HG02885 (cell line): ENCODE measurements at regions not wholly inside any gene's neighbourhood (a gene's known extent, or its start where the extent isn't known, plus 50 kb on each side); places are given as distances from the start of the nearest gene placed in this dataset.

ENCODE experiments used
- ATAC-seq: cut with Tn5 transposase; IDR thresholded peaks from one replicate; pipeline ENCODE4 v1.9.1; 2021; ENCODE audit warnings: mild to moderate bottlenecking; ENCODE audit not compliant: unreplicated experiment, poor library complexity

DNA sequence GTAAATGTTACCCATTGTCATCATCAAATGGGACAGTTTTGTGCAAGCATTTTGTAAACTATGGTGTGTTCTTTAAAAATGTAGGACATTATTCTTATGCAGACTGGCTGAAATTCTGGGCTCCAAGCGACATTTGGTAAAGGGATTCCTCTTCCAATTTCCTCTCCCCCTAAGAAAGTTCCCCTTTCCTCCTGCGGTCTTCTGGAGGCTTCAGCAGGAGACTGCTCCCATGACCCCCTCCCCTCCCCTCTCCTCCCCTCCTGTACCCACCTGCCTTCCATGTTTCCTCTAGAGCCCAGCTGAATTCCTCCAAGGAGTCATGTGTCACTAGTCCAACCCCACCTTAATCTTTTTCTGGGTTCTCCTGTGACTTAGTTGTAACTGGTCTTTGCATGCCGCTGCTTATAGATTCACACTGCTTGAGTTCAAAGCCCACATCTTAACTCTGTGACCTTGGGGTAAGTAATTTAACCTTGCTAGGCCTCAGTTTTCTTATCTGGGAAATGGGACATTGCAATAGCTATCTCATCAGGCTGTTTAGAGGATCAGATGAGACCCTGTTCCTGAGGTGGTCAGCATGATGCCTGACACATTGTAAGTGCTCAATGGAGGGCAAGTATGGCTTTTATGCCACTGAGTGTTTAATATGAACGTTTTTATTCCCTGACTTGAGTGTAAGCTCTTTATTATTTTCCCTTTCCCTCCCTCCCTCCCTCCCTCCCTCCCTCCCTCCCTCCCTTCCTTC lies 69.9 kb upstream of the WDR26 start:
- ATAC-seq: no peak

GRCh38 chr1:224505454-224506093 lies 71.0 kb upstream of the WDR26 start:
- ATAC-seq: no peak

DNA sequence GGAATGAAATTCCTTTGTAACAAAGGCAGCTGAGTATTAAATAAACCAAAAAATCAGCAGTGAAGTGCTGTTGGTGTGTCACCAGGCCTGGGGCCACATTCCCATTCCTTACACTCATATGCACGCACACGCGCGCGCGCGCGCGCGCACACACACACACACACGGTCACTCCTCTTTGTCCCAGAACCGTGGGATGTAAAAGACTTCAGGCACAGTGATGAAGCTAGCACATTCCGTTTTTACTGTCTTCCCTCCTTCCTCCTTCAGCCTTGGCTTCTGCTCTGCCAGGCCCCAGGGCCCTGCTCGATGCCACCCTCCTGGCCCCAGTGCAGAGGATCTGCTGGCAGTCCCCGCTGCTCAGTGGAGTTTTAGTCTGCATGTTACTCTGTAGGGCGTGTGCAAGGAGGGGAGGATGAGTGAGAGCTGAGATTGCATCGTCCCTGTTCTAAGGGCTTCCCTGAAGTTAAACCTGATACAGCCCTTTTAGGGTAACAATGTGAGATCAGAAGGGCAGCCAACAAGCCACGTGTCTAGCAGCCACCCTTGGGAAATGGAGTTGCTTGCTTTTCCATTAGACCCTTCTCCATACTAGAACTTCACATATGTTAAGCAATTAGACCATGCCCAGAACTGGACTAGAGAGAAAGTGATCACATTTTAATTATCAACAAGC lies 71.7 kb upstream of the WDR26 start:
- ATAC-seq: no peak

GRCh38 chr1:224507771-224508523 lies 73.3 kb upstream of the WDR26 start:
- no peak for ATAC-seq

DNA sequence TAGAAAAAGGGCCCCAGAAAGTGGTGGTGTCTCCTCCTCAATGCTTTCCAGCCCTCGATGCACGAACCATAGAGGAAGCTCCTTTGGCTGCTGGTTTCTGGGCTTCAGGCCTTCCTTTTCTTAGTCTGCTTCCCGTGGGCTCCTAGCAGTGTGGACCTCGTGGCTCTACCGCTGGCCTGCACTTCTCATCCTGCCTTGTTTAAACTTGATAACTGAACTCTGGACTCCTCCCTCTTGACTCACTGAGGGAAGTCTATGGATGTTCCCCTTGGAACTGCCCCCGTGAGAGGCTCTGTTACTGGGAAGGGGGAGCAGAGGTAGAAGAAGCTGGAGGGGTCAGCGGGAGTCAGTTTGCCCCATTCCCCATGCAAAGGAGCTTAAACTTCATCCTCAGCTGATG lies 75.3 kb upstream of the WDR26 start:
- no peak for ATAC-seq

GRCh38 chr1:224510880-224511645 lies 76.5 kb upstream of the WDR26 start:
- no peak for ATAC-seq

- ATAC-seq: no peak
These were observed 78.1 kb upstream of the WDR26 start for GRCh38 chr1:224512600-224513151.

GRCh38 chr1:224513383-224513782 lies 78.8 kb upstream of the WDR26 start:
- no peak for ATAC-seq

DNA sequence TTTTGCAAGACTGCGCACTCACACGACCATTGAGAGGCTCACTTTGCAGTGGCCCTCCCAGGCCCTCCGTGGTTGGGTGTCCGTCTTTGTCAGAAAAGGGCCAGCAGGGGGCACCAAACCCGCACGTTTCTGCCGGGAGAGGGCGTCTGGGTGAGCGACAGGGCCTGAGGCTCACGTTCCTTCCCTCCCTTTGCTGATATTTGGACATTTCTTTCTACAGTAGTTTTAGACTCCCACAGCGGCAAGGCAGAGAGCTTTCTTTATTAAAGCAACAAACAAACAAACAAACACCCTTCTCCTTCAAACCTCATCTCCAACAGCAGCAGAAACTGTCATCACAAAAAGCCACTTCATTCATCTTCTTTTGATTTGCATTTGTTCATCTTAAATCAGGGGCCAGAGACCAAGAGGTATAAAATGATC lies 79.2 kb upstream of the WDR26 start:
- ATAC-seq: peak; percentile 97

- no peak for ATAC-seq
These were observed 82.6 kb upstream of the WDR26 start for GRCh38 chr1:224517171-224517570.

DNA sequence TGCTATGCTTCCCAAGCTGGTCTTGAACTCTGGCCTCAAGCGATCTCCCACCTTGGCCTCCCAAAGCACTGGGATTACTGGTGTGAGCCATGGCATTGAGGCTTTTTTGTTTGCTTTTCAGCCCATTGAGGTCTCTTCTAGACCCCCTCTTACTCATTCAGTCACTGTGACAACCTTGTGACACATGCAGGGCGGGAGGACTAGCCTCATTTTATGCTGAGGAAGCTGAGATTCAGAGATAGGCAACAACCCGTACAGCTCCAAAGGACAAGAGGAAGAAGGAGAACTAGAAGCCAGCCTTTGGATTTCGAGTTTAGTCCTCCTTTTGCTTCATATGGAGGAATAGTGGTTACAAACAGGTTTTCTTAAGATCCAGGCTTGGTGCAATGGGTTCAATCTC lies 83.9 kb upstream of the WDR26 start:
- ATAC-seq: no peak

GRCh38 chr1:224519874-224520273 lies 85.3 kb upstream of the WDR26 start:
- ATAC-seq: no peak

DNA sequence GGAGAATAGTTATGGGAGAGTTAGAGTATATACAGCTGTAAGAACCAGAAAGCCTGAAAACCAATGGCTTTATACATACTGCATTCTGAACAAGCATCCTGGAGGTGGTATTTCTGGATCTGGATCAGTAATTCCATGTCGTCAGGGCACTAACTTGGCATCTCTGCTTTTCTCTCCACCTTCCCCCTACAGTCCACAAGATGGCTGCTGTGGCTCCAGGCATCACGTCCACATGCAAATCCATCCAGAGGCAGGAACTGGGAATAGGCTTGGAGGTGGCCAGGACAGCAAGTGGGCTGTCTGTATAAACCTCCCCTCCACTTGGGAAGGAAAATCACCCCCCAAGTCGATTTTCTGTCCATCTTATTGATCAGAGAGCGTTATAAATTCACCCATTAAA lies 86.2 kb upstream of the WDR26 start:
- no peak for ATAC-seq

DNA sequence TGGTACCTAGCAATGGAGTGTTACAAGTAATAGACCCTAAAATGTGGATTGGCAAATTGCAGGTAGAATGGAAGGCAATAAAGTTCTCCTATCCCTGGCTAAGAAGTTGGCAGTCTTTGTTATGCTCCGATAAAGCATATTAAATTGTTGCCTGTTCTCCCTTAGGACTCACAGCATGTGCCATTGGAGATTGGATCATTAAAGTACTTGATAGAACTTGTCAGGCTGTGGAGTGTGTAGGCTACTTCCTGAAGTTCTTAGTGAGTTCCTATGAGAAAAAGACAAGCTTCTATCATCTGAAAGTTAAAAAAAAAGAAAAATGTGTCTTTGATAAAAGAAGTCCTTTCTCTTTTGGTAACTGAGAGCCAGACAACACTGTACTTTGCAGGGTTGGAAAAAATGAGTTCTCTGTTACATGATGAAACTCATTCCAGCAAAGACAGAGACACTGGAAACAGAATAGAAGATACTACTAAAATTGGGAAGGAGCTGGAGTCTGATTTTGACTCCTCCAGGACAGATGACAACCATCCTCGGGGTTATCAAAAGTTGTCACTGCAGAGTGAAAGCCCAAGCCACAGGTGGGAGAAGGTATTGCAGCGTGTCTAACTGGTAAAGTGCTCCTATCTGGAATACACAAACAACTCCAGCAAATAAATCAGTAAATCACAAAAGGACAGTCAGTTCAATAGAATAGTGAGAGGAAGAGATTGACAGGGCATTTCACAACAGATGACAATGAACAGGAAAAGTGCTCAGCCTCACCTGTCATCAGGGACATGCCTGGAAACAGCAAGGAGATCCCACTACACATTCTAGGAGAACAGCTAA lies 87.5 kb upstream of the WDR26 start:
- no peak for ATAC-seq

- no peak for ATAC-seq
These were observed 89.1 kb upstream of the WDR26 start for GRCh38 chr1:224523676-224524075.

- ATAC-seq: no peak
These were observed 90.1 kb upstream of the WDR26 start for GRCh38 chr1:224524679-224525078.

DNA sequence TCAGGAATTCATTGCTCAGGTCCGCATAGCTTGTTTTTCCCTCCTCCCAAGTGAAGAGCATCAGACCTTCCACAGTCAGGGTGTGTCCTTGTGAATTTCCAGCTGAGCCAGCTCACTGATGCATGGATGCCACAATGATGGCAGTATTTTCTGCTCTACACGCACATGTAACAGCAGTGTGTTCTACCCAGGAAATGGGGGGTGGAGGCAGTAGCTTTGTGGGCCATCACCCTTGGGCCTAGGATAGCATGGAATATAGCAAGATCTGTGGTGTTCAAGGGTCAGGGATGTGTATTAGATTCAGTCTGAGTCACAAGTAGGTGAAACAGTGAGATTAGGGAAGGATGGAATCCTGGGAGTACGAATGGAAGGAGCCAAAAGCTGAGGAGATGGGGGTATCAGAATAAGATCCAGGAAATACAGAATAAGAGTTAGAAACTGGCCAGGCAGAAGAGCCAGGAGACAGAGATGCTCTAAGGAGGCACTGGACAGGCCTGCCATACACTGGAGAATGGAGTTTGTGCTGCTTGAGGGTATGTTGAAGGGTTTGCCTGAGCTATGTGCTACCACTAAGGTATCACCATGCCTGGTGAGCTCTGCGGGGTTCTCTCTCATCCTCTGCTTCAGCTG lies 90.6 kb upstream of the CNIH3 start:
- no peak for ATAC-seq

DNA sequence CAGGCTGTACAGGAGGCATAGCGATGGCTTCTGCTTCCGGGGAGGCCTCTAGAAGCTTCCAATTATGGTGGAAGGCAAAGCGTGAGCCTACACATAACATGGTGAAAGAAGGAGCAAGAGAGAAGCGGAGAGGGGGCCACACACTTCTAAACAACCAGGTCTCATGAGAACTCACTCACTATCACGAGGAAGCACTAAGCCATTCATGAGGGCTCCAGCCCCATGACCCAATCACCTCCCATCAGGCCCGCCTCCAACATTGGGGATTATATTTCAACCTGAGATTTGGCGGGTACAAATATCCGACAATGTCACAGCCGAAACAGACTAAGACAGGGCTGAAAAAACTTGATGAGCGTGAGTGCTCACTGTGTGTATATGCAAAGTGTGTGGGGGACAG lies 89.3 kb upstream of the CNIH3 start:
- no peak for ATAC-seq

DNA sequence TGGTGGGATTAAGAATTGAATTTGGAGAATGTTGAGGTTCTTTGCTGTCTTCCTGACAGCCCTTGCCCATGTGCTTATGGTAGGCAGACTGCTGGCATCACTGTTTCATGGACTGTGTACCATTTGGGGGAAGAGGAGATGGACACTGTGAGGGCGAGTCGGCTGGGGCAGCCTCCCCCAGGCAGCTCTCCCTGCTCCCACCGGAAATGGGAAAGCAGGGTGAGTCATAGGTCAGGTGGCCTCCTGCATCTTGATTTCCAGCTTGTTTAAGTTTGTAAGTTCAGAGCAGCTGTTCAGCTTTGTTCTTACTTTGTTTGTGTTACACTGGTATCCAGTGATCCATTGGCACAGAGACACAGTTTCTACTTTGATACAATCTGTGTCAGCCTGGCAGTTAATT lies 87.2 kb upstream of the CNIH3 start:
- no peak for ATAC-seq
